ENCODE measurements at regions not wholly inside any gene's neighbourhood (a gene's known extent, or its start where the extent isn't known, plus 50 kb on each side); places are given as distances from the start of the nearest gene placed in this dataset.

DNA sequence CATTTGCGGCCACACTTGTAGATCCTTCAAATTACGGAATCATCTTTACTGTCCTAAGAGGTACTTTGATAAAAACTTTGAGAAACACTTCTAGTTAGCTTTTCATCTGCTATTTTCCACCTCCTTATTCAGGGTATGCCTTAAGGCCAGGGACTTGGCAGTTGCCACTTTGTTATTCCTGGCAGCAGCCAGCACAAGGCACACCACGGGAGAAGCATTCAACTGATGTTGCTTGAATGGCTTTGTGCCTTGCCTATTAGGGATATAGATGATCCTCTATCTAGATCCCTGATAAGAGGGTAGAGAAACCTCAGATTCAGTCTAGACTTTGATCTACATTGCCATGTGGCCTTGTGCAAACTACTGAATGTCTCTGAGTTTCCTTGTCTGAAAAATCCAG, 70.3 kb upstream of the EPHA4 start:
- TF ChIP-seq EZH2phosphoT487 (IDR thresholded peaks at IDR 0.05; ENCODE audit: unreplicated experiment): no peak
- no peak for TF ChIP-seq JUNB (IDR thresholded peaks at IDR 0.05; ENCODE audit: unreplicated experiment)
- TF ChIP-seq POLR2AphosphoS5 (IDR thresholded peaks at IDR 0.05; ENCODE audit: low read depth): no peak
- TF ChIP-seq ZNF114 (CRISPR knock-in tag; IDR thresholded peaks at IDR 0.05): no peak
- no peak for TF ChIP-seq ZNF331 (CRISPR knock-in tag; IDR thresholded peaks at IDR 0.05; ENCODE audit: low read depth)
- no peak for TF ChIP-seq STAT1 (IDR thresholded peaks at IDR 0.05; ENCODE audit: unreplicated experiment)
- TF ChIP-seq CREB1 (CRISPR knock-in tag; IDR thresholded peaks at IDR 0.05; ENCODE audit: low read depth): no peak
- TF ChIP-seq, protein P1, sequence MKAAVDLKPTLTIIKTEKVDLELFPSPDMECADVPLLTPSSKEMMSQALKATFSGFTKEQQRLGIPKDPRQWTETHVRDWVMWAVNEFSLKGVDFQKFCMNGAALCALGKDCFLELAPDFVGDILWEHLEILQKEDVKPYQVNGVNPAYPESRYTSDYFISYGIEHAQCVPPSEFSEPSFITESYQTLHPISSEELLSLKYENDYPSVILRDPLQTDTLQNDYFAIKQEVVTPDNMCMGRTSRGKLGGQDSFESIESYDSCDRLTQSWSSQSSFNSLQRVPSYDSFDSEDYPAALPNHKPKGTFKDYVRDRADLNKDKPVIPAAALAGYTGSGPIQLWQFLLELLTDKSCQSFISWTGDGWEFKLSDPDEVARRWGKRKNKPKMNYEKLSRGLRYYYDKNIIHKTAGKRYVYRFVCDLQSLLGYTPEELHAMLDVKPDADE (IDR thresholded peaks at IDR 0.05): no peak
- no peak for TF ChIP-seq NANOG (IDR thresholded peaks at IDR 0.05; ENCODE audit: borderline replicate concordance)
- TF ChIP-seq EZH2 (IDR thresholded peaks at IDR 0.05; ENCODE audit: low read depth, unreplicated experiment): no peak
- TF ChIP-seq, protein P2, sequence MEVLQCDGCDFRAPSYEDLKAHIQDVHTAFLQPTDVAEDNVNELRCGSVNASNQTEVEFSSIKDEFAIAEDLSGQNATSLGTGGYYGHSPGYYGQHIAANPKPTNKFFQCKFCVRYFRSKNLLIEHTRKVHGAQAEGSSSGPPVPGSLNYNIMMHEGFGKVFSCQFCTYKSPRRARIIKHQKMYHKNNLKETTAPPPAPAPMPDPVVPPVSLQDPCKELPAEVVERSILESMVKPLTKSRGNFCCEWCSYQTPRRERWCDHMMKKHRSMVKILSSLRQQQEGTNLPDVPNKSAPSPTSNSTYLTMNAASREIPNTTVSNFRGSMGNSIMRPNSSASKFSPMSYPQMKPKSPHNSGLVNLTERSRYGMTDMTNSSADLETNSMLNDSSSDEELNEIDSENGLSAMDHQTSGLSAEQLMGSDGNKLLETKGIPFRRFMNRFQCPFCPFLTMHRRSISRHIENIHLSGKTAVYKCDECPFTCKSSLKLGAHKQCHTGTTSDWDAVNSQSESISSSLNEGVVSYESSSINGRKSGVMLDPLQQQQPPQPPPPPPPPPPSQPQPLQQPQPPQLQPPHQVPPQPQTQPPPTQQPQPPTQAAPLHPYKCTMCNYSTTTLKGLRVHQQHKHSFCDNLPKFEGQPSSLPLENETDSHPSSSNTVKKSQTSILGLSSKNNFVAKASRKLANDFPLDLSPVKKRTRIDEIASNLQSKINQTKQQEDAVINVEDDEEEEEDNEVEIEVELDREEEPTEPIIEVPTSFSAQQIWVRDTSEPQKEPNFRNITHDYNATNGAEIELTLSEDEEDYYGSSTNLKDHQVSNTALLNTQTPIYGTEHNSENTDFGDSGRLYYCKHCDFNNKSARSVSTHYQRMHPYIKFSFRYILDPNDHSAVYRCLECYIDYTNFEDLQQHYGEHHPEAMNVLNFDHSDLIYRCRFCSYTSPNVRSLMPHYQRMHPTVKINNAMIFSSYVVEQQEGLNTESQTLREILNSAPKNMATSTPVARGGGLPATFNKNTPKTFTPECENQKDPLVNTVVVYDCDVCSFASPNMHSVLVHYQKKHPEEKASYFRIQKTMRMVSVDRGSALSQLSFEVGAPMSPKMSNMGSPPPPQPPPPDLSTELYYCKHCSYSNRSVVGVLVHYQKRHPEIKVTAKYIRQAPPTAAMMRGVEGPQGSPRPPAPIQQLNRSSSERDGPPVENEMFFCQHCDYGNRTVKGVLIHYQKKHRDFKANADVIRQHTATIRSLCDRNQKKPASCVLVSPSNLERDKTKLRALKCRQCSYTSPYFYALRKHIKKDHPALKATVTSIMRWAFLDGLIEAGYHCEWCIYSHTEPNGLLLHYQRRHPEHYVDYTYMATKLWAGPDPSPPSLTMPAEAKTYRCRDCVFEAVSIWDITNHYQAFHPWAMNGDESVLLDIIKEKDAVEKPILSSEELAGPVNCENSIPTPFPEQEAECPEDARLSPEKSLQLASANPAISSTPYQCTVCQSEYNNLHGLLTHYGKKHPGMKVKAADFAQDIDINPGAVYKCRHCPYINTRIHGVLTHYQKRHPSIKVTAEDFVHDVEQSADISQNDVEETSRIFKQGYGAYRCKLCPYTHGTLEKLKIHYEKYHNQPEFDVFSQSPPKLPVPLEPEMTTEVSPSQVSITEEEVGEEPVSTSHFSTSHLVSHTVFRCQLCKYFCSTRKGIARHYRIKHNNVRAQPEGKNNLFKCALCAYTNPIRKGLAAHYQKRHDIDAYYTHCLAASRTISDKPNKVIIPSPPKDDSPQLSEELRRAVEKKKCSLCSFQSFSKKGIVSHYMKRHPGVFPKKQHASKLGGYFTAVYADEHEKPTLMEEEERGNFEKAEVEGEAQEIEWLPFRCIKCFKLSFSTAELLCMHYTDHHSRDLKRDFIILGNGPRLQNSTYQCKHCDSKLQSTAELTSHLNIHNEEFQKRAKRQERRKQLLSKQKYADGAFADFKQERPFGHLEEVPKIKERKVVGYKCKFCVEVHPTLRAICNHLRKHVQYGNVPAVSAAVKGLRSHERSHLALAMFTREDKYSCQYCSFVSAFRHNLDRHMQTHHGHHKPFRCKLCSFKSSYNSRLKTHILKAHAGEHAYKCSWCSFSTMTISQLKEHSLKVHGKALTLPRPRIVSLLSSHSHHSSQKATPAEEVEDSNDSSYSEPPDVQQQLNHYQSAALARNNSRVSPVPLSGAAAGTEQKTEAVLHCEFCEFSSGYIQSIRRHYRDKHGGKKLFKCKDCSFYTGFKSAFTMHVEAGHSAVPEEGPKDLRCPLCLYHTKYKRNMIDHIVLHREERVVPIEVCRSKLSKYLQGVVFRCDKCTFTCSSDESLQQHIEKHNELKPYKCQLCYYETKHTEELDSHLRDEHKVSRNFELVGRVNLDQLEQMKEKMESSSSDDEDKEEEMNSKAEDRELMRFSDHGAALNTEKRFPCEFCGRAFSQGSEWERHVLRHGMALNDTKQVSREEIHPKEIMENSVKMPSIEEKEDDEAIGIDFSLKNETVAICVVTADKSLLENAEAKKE (CRISPR knock-in tag; IDR thresholded peaks at IDR 0.05): no peak
- TF ChIP-seq, protein P3, sequence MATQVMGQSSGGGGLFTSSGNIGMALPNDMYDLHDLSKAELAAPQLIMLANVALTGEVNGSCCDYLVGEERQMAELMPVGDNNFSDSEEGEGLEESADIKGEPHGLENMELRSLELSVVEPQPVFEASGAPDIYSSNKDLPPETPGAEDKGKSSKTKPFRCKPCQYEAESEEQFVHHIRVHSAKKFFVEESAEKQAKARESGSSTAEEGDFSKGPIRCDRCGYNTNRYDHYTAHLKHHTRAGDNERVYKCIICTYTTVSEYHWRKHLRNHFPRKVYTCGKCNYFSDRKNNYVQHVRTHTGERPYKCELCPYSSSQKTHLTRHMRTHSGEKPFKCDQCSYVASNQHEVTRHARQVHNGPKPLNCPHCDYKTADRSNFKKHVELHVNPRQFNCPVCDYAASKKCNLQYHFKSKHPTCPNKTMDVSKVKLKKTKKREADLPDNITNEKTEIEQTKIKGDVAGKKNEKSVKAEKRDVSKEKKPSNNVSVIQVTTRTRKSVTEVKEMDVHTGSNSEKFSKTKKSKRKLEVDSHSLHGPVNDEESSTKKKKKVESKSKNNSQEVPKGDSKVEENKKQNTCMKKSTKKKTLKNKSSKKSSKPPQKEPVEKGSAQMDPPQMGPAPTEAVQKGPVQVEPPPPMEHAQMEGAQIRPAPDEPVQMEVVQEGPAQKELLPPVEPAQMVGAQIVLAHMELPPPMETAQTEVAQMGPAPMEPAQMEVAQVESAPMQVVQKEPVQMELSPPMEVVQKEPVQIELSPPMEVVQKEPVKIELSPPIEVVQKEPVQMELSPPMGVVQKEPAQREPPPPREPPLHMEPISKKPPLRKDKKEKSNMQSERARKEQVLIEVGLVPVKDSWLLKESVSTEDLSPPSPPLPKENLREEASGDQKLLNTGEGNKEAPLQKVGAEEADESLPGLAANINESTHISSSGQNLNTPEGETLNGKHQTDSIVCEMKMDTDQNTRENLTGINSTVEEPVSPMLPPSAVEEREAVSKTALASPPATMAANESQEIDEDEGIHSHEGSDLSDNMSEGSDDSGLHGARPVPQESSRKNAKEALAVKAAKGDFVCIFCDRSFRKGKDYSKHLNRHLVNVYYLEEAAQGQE (IDR thresholded peaks at IDR 0.05; ENCODE audit: unreplicated experiment): no peak
- TF ChIP-seq, protein P4, sequence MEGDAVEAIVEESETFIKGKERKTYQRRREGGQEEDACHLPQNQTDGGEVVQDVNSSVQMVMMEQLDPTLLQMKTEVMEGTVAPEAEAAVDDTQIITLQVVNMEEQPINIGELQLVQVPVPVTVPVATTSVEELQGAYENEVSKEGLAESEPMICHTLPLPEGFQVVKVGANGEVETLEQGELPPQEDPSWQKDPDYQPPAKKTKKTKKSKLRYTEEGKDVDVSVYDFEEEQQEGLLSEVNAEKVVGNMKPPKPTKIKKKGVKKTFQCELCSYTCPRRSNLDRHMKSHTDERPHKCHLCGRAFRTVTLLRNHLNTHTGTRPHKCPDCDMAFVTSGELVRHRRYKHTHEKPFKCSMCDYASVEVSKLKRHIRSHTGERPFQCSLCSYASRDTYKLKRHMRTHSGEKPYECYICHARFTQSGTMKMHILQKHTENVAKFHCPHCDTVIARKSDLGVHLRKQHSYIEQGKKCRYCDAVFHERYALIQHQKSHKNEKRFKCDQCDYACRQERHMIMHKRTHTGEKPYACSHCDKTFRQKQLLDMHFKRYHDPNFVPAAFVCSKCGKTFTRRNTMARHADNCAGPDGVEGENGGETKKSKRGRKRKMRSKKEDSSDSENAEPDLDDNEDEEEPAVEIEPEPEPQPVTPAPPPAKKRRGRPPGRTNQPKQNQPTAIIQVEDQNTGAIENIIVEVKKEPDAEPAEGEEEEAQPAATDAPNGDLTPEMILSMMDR (conservative IDR thresholded peaks at IDR 0.05; ENCODE audit: low read depth in 2 of 2): no peak
- Histone ChIP-seq H3K79me2 (replicated peaks; ENCODE audit: insufficient read depth) (no peaks in the 10 kb centered on the region), H3K4me3 (no peak overlapping the region), H2AFZ (no peak overlapping the region), H3K4me1 (ENCODE audit: insufficient read depth) (no peaks in the 10 kb centered on the region), H4K20me1 (replicated peaks; ENCODE audit: insufficient read depth) (no peaks in the 10 kb centered on the region), H3F3A (replicated peaks; ENCODE audit: low read depth) (no peaks in the 10 kb centered on the region), H3K27me3 (ENCODE audit: insufficient read depth) (no peaks in the 10 kb centered on the region), H3K36me3 (ENCODE audit: insufficient read depth) (no peaks in the 10 kb centered on the region), H3K9me2 (ENCODE audit: insufficient read depth) (peaks cover 28% of the 10 kb centered on the region), H3K4me2 (no peak overlapping the region), H3K27ac (ENCODE audit: low read depth) (no peak overlapping the region)
- Mint-ChIP-seq H3K4me3 (no peak overlapping the region), H3K4me1 (no peaks in the 10 kb centered on the region), H3K27me3 (ENCODE audit: insufficient read depth, low read depth, poor library complexity) (peaks cover under 1% of the 10 kb centered on the region), H3K27ac (no peak overlapping the region), H3K9me3 (peaks cover 6% of the 10 kb centered on the region), H3K36me3 (ENCODE audit: low read depth) (0 out of 3 replicates have a peak, but pooled peaks cover 3% of the 10 kb centered on the region)
- no peak for ATAC-seq
- no peak for DNase-seq (ENCODE audit: low spot score)
